ENCODE measurements at regions not wholly inside any gene's neighbourhood (a gene's known extent, or its start where the extent isn't known, plus 50 kb on each side); places are given as distances from the start of the nearest gene placed in this dataset.
"Not testable (repeated sequence)": the region's sequence is repeated elsewhere in the genome, so short reads cannot be mapped to it uniquely, and the experiment has no call there.

DNA sequence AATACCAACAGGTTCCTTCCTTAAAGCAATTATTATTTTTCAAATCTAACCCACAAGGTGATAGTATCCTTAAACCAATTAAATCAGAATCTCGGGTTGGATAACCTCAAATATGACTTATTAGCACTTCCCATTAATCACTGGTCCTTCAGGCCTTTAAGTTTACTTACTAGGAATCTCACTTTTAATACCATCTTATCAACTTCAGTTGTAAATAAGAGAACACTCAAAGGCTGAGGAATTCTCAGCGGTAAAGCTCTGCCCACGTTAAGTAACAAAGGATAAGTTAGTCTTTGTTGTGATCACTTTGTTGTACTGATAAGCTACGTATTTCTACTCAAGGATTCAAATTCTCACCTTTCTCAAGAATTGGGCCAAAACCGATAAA, 82.0 kb downstream of the OR2B2 start:
- H4K20me1 ChIP-seq (replicated peaks; ENCODE audit: control insufficient read depth, extremely low read depth, insufficient read depth, low read length), result no peaks in the 10 kb centered on the region
- ChIA-PET CTCF (interaction anchor here (1.1 to 1.3 kb wide), 2 partner anchors 35 to 37 kb away, joined by 3 read pairs; a partner anchor contains a TSS), POLR2A (interaction anchor here (1.0 to 1.8 kb wide), 5 partner anchors 16 to 63 kb away, joined by 3 to 13 read pairs (median 11); a partner anchor contains a TSS)
- no peak overlapping the region for H2AFZ ChIP-seq (ENCODE audit: low read depth, low read length)
- FAIRE-seq (no peak), DNase-seq (ENCODE audit: low read depth, low spot score) (peak; percentile 64)
- no peaks in the 10 kb centered on the region for H3K36me3 ChIP-seq (ENCODE audit: control insufficient read depth in 2 of 2, extremely low read depth in 1 of 2, insufficient read depth in 2 of 2, low read length in 2 of 2)
- peaks cover 17% of the 10 kb centered on the region for H3K4me1 ChIP-seq (ENCODE audit: control insufficient read depth, extremely low read depth, insufficient read depth, low read length)
- no peaks in the 10 kb centered on the region for H3K27me3 ChIP-seq (ENCODE audit: control insufficient read depth in 2 of 2, insufficient read depth in 2 of 2, low read length in 2 of 2)
- H3K9ac ChIP-seq (replicated peaks; ENCODE audit: extremely low read depth, insufficient read depth, low read length), result peak overlapping the region; percentile 89
- H3K27ac ChIP-seq (ENCODE audit: insufficient read depth, low read depth, low read length), result peak overlapping the region; percentile 71
- H3K4me3 ChIP-seq (replicated peaks in 1 of 3; ENCODE audit: insufficient read depth in 1 of 3, low read depth in 1 of 3, low read length in 3 of 3), result peak overlapping the region; percentile 18 to 73 (median 68)
- TF ChIP-seq GATA2 (IDR thresholded peaks at IDR 0.05; ENCODE audit: insufficient read depth, insufficient read length, low read depth, low read length), result peak; percentile 0
- TF ChIP-seq POLR2A (IDR thresholded peaks at IDR 0.05; ENCODE audit: low read depth, low read length), result no peak
- H3K79me2 ChIP-seq (ENCODE audit: control insufficient read depth, insufficient read depth, low read length), result no peaks in the 10 kb centered on the region
- dilution Hi-C loops (cut with MboI; ENCODE audit: extremely low pct_ligation_motif_present, low sequenced_read_pairs) (no loop called here), intact Hi-C loops (cut with micrococcal nuclease) (loop anchor here (10.0 kb wide), 1 partner anchor 1805 kb away; a partner anchor contains a TSS)
- H3K9me1 ChIP-seq (replicated peaks; ENCODE audit: control insufficient read depth, extremely low read depth, insufficient read depth, low read length), result no peaks in the 10 kb centered on the region
- peak overlapping the region; percentile 90 for H3K4me2 ChIP-seq (ENCODE audit: insufficient read depth, low read length)
- BruUV-seq (replicated peaks), result no TSS peak
- H3K9me3 ChIP-seq (replicated peaks; ENCODE audit: control insufficient read depth, insufficient read depth, low read length), result no peaks in the 10 kb centered on the region

DNA sequence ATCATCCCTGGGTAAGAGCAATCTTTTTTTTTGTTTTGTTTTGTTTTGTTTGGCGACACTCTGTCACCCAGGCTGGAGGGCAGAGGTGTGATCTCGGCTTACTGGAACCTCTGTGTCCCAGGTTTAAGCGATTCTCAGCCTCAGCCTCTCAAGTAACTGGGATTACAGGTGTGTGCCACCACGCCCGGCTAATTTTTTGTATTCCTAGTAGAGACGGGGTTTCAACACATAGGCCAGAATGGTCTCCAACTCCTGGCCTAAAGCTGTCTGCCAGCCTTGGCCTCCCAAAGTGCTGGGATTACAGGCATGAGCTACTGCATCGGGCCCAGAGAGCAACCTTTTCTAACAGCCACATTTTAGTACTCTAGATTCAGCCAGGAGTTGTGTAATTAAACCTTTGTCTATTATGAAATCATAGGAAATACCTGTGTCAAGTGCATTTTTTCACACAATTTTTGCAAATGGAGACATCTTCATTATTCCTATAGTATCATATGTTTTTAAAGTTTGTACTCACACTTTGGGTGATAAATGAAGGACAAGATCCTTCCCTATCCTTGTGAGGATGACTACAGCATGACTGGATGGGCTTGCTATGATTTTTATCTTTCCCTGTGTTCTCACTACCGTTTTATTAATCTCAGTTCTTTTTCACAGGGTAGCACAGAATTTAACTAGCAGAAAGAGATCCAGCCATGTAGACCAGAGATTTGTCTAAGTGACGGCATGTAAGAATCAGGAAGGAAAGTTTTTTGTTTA, 82.6 kb downstream of the OR2B2 start:
- Histone ChIP-seq H3K4me2 (ENCODE audit: insufficient read depth, low read length) (peak overlapping the region; percentile 90), H3K4me3 (replicated peaks in 1 of 3; ENCODE audit: insufficient read depth in 1 of 3, low read depth in 1 of 3, low read length in 3 of 3) (peak overlapping the region in 1 of 3 experiments; percentile 73), H3K79me2 (ENCODE audit: control insufficient read depth, insufficient read depth, low read length) (no peaks in the 10 kb centered on the region), H3K9me1 (replicated peaks; ENCODE audit: control insufficient read depth, extremely low read depth, insufficient read depth, low read length) (no peaks in the 10 kb centered on the region), H3K9me3 (replicated peaks; ENCODE audit: control insufficient read depth, insufficient read depth, low read length) (no peaks in the 10 kb centered on the region), H2AFZ (ENCODE audit: low read depth, low read length) (no peak overlapping the region), H3K27me3 (ENCODE audit: control insufficient read depth in 2 of 2, insufficient read depth in 2 of 2, low read length in 2 of 2) (no peaks in the 10 kb centered on the region), H3K27ac (ENCODE audit: insufficient read depth, low read depth, low read length) (peak overlapping the region; percentile 71), H3K4me1 (ENCODE audit: control insufficient read depth, extremely low read depth, insufficient read depth, low read length) (peaks cover 19% of the 10 kb centered on the region), H3K9ac (replicated peaks; ENCODE audit: extremely low read depth, insufficient read depth, low read length) (peak overlapping the region; percentile 89), H4K20me1 (replicated peaks; ENCODE audit: control insufficient read depth, extremely low read depth, insufficient read depth, low read length) (no peaks in the 10 kb centered on the region), H3K36me3 (ENCODE audit: control insufficient read depth in 2 of 2, extremely low read depth in 1 of 2, insufficient read depth in 2 of 2, low read length in 2 of 2) (no peaks in the 10 kb centered on the region)
- DNase-seq (ENCODE audit: low read depth, low spot score) (no peak), FAIRE-seq (no peak)
- dilution Hi-C loops (cut with MboI; ENCODE audit: extremely low pct_ligation_motif_present, low sequenced_read_pairs), result no loop called here
- BruUV-seq (replicated peaks), result no TSS peak
- intact Hi-C loops (cut with micrococcal nuclease), result loop anchor here (10.0 kb wide), 1 partner anchor 1805 kb away; a partner anchor contains a TSS
- POLR2A ChIA-PET, result interaction anchor here (1.1 to 1.8 kb wide), 5 partner anchors 20 to 63 kb away, joined by 3 to 13 read pairs (median 11); a partner anchor contains a TSS
- TF ChIP-seq GATA2 (IDR thresholded peaks at IDR 0.05; ENCODE audit: insufficient read depth, insufficient read length, low read depth, low read length) (peak; percentile 34), FOS (IDR thresholded peaks at IDR 0.05; ENCODE audit: borderline replicate concordance, insufficient read depth, low read length) (no peak), POLR2A (IDR thresholded peaks at IDR 0.05; ENCODE audit: low read depth, low read length) (no peak), MYC (IDR thresholded peaks at IDR 0.05; ENCODE audit: low read depth, low read length) (no peak), EZH2 (IDR thresholded peaks at IDR 0.05; ENCODE audit: borderline replicate concordance, low read depth, low read length, severe bottlenecking) (no peak), JUN (IDR thresholded peaks at IDR 0.05; ENCODE audit: borderline replicate concordance, insufficient read depth, insufficient read length, low read depth) (no peak)
- TF ChIP-seq, protein P1, sequence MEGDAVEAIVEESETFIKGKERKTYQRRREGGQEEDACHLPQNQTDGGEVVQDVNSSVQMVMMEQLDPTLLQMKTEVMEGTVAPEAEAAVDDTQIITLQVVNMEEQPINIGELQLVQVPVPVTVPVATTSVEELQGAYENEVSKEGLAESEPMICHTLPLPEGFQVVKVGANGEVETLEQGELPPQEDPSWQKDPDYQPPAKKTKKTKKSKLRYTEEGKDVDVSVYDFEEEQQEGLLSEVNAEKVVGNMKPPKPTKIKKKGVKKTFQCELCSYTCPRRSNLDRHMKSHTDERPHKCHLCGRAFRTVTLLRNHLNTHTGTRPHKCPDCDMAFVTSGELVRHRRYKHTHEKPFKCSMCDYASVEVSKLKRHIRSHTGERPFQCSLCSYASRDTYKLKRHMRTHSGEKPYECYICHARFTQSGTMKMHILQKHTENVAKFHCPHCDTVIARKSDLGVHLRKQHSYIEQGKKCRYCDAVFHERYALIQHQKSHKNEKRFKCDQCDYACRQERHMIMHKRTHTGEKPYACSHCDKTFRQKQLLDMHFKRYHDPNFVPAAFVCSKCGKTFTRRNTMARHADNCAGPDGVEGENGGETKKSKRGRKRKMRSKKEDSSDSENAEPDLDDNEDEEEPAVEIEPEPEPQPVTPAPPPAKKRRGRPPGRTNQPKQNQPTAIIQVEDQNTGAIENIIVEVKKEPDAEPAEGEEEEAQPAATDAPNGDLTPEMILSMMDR (IDR thresholded peaks at IDR 0.05; ENCODE audit: extremely low read depth in 1 of 2, insufficient read depth in 1 of 2, low read depth in 1 of 2, low read length in 2 of 2), result no peak
- CTCF ChIA-PET, result interaction anchor here (1.1 to 1.3 kb wide), 2 partner anchors 35 to 37 kb away, joined by 3 read pairs; a partner anchor contains a TSS

DNA sequence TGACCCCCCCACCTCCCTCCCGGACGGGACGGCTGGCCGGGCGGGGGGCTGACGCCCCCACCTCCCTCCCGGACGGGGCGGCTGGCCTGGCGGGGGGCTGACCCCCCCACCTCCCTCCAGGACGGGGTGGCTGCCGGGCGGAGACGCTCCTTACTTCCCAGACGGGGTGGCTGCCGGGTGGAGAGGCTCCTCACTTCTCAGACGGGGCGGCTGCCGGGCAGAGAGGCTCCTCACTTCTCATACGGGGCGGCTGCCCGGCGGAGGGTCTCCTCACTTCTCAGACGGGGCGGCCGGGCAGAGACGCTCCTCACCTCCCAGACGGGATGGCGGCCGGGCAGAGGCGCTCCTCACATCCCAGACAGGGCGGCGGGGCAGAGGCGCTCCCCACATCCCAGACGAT, 84.7 kb downstream of the OR2B2 start:
- POLR2A ChIA-PET; H3K4me2 ChIP-seq (ENCODE audit: insufficient read depth, low read length); BruUV-seq (replicated peaks); H2AFZ ChIP-seq (ENCODE audit: low read depth, low read length); CTCF ChIA-PET; H3K36me3 ChIP-seq (ENCODE audit: control insufficient read depth in 2 of 2, extremely low read depth in 1 of 2, insufficient read depth in 2 of 2, low read length in 2 of 2); DNase-seq (ENCODE audit: low read depth, low spot score); H3K9me3 ChIP-seq (replicated peaks; ENCODE audit: control insufficient read depth, insufficient read depth, low read length); H3K79me2 ChIP-seq (ENCODE audit: control insufficient read depth, insufficient read depth, low read length); H3K27me3 ChIP-seq (ENCODE audit: control insufficient read depth in 2 of 2, insufficient read depth in 2 of 2, low read length in 2 of 2); H3K9me1 ChIP-seq (replicated peaks; ENCODE audit: control insufficient read depth, extremely low read depth, insufficient read depth, low read length); H3K27ac ChIP-seq (ENCODE audit: insufficient read depth, low read depth, low read length); FAIRE-seq; H3K9ac ChIP-seq (replicated peaks; ENCODE audit: extremely low read depth, insufficient read depth, low read length); intact Hi-C loops (cut with micrococcal nuclease); H3K4me3 ChIP-seq (replicated peaks in 1 of 3; ENCODE audit: insufficient read depth in 1 of 3, low read depth in 1 of 3, low read length in 3 of 3); H4K20me1 ChIP-seq (replicated peaks; ENCODE audit: control insufficient read depth, extremely low read depth, insufficient read depth, low read length); dilution Hi-C loops (cut with MboI; ENCODE audit: extremely low pct_ligation_motif_present, low sequenced_read_pairs): not testable (repeated sequence)
- H3K4me1 ChIP-seq (ENCODE audit: control insufficient read depth, extremely low read depth, insufficient read depth, low read length), result peaks cover 19% of the 10 kb centered on the region

Data from endothelial cell of umbilical vein (primary cell).